GM13977 (cell line): ENCODE measurements at regions not wholly inside any gene's neighbourhood (a gene's known extent, or its start where the extent isn't known, plus 50 kb on each side); places are given as distances from the start of the nearest gene placed in this dataset.

Experiments used
- DNase-seq: peaks from one replicate; pipeline ENCODE4 v3.0.0; 2012; ENCODE audit warnings: low spot score
- in situ Hi-C: fragments of 300-500 bp; cut with MboI; formaldehyde crosslinking; loops from one replicate; pipeline ENCODE4 v1.12.0; 2022; ENCODE audit warnings: low sequenced_read_pairs, low pct_unique_long_range_greater_than_20kb, mixed read lengths, inconsistent platforms; ENCODE audit not compliant: unreplicated experiment
- TF ChIP-seq, protein P1 (sequence below): IDR thresholded peaks from 2 replicates; pipeline ENCODE4 v1.5.1; 2012; ENCODE audit warnings: mild to moderate bottlenecking, control low read depth; ENCODE audit not compliant: insufficient read depth; ENCODE audit errors: extremely low read depth, missing control alignments

GRCh38 chr9:32004431-32005076 is 379.9 kb upstream of the ACO1 start:
- in situ Hi-C loops, result no loop called here
- DNase-seq, result no peak
- TF ChIP-seq, protein P1, sequence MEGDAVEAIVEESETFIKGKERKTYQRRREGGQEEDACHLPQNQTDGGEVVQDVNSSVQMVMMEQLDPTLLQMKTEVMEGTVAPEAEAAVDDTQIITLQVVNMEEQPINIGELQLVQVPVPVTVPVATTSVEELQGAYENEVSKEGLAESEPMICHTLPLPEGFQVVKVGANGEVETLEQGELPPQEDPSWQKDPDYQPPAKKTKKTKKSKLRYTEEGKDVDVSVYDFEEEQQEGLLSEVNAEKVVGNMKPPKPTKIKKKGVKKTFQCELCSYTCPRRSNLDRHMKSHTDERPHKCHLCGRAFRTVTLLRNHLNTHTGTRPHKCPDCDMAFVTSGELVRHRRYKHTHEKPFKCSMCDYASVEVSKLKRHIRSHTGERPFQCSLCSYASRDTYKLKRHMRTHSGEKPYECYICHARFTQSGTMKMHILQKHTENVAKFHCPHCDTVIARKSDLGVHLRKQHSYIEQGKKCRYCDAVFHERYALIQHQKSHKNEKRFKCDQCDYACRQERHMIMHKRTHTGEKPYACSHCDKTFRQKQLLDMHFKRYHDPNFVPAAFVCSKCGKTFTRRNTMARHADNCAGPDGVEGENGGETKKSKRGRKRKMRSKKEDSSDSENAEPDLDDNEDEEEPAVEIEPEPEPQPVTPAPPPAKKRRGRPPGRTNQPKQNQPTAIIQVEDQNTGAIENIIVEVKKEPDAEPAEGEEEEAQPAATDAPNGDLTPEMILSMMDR, result no peak

DNA sequence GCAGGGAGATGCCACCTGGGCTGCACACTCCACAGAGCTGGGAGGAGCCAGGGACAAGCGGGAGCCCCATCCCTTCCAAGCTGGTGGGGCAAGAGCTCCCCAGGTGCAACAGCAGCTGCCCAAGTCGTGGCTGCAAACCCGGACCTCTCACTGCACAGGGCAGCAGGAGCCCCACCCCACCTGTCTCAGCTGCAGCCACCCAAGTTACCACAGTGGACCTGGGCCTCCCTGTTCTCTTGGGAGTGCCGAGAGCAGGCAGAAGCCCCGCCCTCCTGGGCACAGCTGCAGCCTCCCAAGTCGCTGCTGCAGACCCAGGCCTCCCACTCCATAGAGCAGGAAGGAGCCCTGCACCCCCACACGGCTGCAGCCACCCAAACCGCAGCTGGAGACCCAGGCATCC is 374.1 kb upstream of the ACO1 start:
- TF ChIP-seq, protein P1, result no peak
- DNase-seq, result no peak
- in situ Hi-C loops, result no loop called here

GRCh38 chr9:32011049-32011448 is 373.4 kb upstream of the ACO1 start:
- DNase-seq, result no peak
- TF ChIP-seq, protein P1, result no peak
- in situ Hi-C loops, result no loop called here

GRCh38 chr9:32015795-32016194 is 368.6 kb upstream of the ACO1 start:
- TF ChIP-seq, protein P1, result no peak

DNA sequence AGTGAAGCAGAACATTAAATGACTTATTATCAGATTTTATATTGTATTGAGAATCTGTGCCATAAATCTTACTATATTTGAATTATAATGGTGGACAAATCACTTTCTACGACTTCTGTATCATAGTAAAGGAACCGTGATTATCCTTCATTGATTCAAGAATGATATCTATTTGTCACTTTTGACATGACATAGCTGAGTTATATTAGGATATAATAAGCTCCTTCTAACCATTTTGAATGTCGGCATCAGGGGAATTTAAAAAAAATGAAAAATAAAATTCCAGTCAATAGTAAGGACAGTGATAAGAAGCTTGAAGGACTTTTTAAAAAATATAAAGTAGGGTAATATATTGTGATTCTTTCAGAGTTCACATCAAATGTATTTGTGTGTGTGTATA is 338.9 kb upstream of the ACO1 start:
- in situ Hi-C loops, result no loop called here
- DNase-seq, result no peak
- TF ChIP-seq, protein P1, result no peak

More at GRCh38 chr9:32015795-32016194, 368.6 kb upstream of the ACO1 start:
- DNase-seq, result no peak
- in situ Hi-C loops, result no loop called here

DNA sequence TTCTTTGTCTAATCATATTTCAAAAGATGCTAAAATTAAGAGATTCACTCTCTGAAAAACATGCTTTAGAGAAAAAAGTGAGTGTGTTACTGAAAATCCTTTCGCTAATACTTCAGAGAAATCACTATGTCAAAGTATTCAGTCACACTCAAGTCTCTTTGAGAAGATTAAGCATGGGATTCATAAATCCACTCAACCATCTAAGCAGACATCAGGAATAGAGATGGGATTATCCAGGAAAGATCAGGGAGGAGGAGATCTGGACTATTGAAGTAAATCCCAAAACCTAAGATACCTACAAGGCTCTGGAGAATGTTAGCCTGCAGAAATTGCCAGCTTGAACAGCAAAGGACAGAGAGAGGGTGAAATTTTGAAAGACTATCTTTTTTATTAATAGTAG is 317.2 kb upstream of the ACO1 start:
- no peak for DNase-seq
- TF ChIP-seq, protein P1, result no peak
- in situ Hi-C loops, result no loop called here
